Upper lobe of left lung (tissue), 4 donors: ENCODE measurements at regions not wholly inside any gene's neighbourhood (a gene's known extent, or its start where the extent isn't known, plus 50 kb on each side); places are given as distances from the start of the nearest gene placed in this dataset.

ENCODE experiments used
- EP300 ChIP-seq, 4 donors: sonication (generic); formaldehyde crosslinking; IDR thresholded peaks; one replicate each; pipeline ENCODE4 v1.5.1; 2017; ENCODE audit warnings: antibody characterized with exemption in 4 of 4, control low read depth in 2 of 4
- POLR2A ChIP-seq, 4 donors: fragments of 450-650 bp; IDR thresholded peaks; one replicate each; pipeline ENCODE4 v1.5.1; 2016 to 2017; ENCODE audit warnings: antibody characterized with exemption in 4 of 4, mild to moderate bottlenecking in 2 of 4
- POLR2AphosphoS5 ChIP-seq, 2 donors: sonication (generic); formaldehyde crosslinking; IDR thresholded peaks; one replicate each; pipeline ENCODE4 v1.5.1; 2017; ENCODE audit warnings: antibody characterized with exemption in 2 of 2
- TF ChIP-seq, protein P1 (sequence below), 6 experiments: fragments of 450-650 bp in 4 of 6; fragments of 200-600 bp in 2 of 6; sonication (generic) in 2 of 6; IDR thresholded peaks; one replicate each; pipeline ENCODE4 v1.5.1; 2016 to 2019; ENCODE audit warnings: antibody characterized with exemption in 6 of 6

DNA sequence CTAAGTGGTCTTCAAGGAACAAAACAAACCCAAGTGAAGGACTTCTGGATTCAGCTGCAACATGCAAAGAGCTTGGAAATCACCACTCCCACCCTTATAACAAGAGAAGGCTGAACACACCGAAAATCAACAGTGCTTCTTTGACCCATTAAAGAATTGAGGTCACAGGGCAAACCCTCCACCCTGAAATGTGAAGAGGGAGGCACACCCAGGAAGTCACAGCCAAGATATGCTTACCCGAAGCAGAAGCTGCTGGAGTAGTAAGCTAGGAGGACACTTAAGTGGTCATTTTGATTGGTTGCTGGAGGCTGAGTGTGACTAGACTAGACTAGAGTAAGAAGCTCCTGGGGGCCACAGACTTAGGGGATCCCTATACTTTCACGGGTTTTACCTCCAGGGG lies 188.2 kb upstream of the SSTR4 start:
- TF ChIP-seq, protein P1, sequence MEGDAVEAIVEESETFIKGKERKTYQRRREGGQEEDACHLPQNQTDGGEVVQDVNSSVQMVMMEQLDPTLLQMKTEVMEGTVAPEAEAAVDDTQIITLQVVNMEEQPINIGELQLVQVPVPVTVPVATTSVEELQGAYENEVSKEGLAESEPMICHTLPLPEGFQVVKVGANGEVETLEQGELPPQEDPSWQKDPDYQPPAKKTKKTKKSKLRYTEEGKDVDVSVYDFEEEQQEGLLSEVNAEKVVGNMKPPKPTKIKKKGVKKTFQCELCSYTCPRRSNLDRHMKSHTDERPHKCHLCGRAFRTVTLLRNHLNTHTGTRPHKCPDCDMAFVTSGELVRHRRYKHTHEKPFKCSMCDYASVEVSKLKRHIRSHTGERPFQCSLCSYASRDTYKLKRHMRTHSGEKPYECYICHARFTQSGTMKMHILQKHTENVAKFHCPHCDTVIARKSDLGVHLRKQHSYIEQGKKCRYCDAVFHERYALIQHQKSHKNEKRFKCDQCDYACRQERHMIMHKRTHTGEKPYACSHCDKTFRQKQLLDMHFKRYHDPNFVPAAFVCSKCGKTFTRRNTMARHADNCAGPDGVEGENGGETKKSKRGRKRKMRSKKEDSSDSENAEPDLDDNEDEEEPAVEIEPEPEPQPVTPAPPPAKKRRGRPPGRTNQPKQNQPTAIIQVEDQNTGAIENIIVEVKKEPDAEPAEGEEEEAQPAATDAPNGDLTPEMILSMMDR (IDR thresholded peaks at IDR 0.05) = no peak
- no peak for TF ChIP-seq POLR2AphosphoS5 (IDR thresholded peaks at IDR 0.05)
- no peak for TF ChIP-seq POLR2A (IDR thresholded peaks at IDR 0.05)
- no peak for TF ChIP-seq EP300 (IDR thresholded peaks at IDR 0.05)
